ENCODE measurements at regions not wholly inside any gene's neighbourhood (a gene's known extent, or its start where the extent isn't known, plus 50 kb on each side); places are given as distances from the start of the nearest gene placed in this dataset.
"Not testable (repeated sequence)": the region's sequence is repeated elsewhere in the genome, so short reads cannot be mapped to it uniquely, and the experiment has no call there.

GRCh38 chr2:174673440-174673839 is 75.8 kb upstream of the WIPF1 start:
- Histone ChIP-seq H3K27ac (ENCODE audit: low read depth in 1 of 2, low read length in 1 of 2) (no peak overlapping the region), H3K4me1 (ENCODE audit: control insufficient read depth in 2 of 2, insufficient read depth in 2 of 2, low read length in 2 of 2) (peaks cover 13 to 24% of the 10 kb centered on the region in 2 donors), H3K9me3 (ENCODE audit: control insufficient read depth in 2 of 2, insufficient read depth in 1 of 2, low read length in 1 of 2) (peaks cover 0 to 8% of the 10 kb centered on the region in 2 donors), H3K36me3 (ENCODE audit: control insufficient read depth in 2 of 2, insufficient read depth in 2 of 2, low read length in 1 of 2) (peaks cover 8 to 10% of the 10 kb centered on the region in 2 donors), H3K4me3 (ENCODE audit: low read length in 2 of 2) (no peak overlapping the region), H3K27me3 (ENCODE audit: control insufficient read depth in 2 of 2, insufficient read depth in 1 of 2, low read length in 1 of 2) (no peaks in the 10 kb centered on the region)
- 97% methylated on average over 7 of the region's 7 CpGs for WGBS
- no peak for DNase-seq (ENCODE audit: low read depth in 6 of 9, low spot score in 9 of 9)

DNA sequence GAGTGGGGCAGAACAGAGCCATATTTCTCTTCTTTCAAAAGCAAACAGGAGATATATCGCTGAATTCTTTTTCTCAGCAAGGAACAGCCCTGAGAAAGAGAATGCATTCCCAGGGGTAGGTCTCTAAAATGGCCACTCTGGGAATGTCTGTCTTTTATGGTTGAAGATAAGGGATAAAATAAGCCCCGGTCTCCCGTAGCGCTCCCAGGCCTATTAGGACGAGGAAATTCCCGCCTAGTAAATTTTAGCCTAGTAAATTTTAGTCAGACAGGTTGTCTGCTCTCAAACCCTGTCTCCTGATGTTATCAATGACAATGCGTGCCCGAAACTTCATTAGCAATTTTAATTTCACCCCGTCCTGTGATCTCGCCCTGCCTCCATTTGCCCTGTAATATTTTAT is 73.9 kb upstream of the WIPF1 start:
- H3K4me3 ChIP-seq (ENCODE audit: low read length in 2 of 2) = not testable (repeated sequence)

GRCh38 chr2:174670446-174670845 is 72.8 kb upstream of the WIPF1 start:
- peaks cover 15 to 26% of the 10 kb centered on the region in 2 donors for H3K4me1 ChIP-seq (ENCODE audit: control insufficient read depth in 2 of 2, insufficient read depth in 2 of 2, low read length in 2 of 2)
- H3K36me3 ChIP-seq (ENCODE audit: control insufficient read depth in 2 of 2, insufficient read depth in 2 of 2, low read length in 1 of 2) = peaks cover 8% of the 10 kb centered on the region in 2 donors
- DNase-seq (ENCODE audit: low read depth in 6 of 9, low spot score in 9 of 9) = no peak
- H3K27ac ChIP-seq (ENCODE audit: low read depth in 1 of 2, low read length in 1 of 2) = no peak overlapping the region
- H3K4me3 ChIP-seq (ENCODE audit: low read length in 2 of 2) = no peak overlapping the region
- WGBS = 96% methylated on average over 4 of the region's 4 CpGs
- peaks cover 0 to 8% of the 10 kb centered on the region in 2 donors for H3K9me3 ChIP-seq (ENCODE audit: control insufficient read depth in 2 of 2, insufficient read depth in 1 of 2, low read length in 1 of 2)
- no peaks in the 10 kb centered on the region for H3K27me3 ChIP-seq (ENCODE audit: control insufficient read depth in 2 of 2, insufficient read depth in 1 of 2, low read length in 1 of 2)

More for the DNA sequence above, 73.9 kb upstream of the WIPF1 start:
- DNase-seq (ENCODE audit: low read depth in 6 of 9, low spot score in 9 of 9); H3K36me3 ChIP-seq (ENCODE audit: control insufficient read depth in 2 of 2, insufficient read depth in 2 of 2, low read length in 1 of 2); H3K9me3 ChIP-seq (ENCODE audit: control insufficient read depth in 2 of 2, insufficient read depth in 1 of 2, low read length in 1 of 2); H3K27me3 ChIP-seq (ENCODE audit: control insufficient read depth in 2 of 2, insufficient read depth in 1 of 2, low read length in 1 of 2); H3K27ac ChIP-seq (ENCODE audit: low read depth in 1 of 2, low read length in 1 of 2): not testable (repeated sequence)
- H3K4me1 ChIP-seq (ENCODE audit: control insufficient read depth in 2 of 2, insufficient read depth in 2 of 2, low read length in 2 of 2) = peaks cover 19 to 31% of the 10 kb centered on the region in 2 donors
- 99% methylated on average over 10 of the region's 10 CpGs for WGBS

DNA sequence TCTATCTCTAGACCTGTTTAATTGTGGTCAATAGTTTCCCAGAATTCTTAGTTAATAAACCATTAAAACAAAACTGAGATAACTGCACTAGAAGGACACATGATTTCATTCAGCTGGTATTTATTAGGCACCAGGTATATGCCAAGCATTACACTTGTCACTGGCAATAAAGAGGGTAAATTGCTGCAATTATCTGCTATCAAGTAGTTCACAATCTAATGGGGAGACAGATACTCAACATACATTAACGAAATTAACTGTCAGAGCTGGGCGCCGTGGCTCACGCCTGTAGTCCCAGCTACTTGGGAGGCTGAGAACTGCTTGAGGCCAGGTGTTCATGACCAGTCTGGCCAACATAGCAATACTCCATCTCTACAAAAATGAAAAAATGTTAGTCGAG is 71.7 kb upstream of the WIPF1 start:
- no peak overlapping the region for H3K27ac ChIP-seq (ENCODE audit: low read depth in 1 of 2, low read length in 1 of 2)
- whole genome bisulfite sequencing = 95% methylated on average over 5 of the region's 5 CpGs

GRCh38 chr2:174668075-174668474 is 70.5 kb upstream of the WIPF1 start:
- Histone ChIP-seq H3K27ac (ENCODE audit: low read depth in 1 of 2, low read length in 1 of 2) (no peak overlapping the region), H3K4me1 (ENCODE audit: control insufficient read depth in 2 of 2, insufficient read depth in 2 of 2, low read length in 2 of 2) (peaks cover 14 to 27% of the 10 kb centered on the region in 2 donors), H3K4me3 (ENCODE audit: low read length in 2 of 2) (no peak overlapping the region), H3K9me3 (ENCODE audit: control insufficient read depth in 2 of 2, insufficient read depth in 1 of 2, low read length in 1 of 2) (peaks cover 0 to 8% of the 10 kb centered on the region in 2 donors), H3K36me3 (ENCODE audit: control insufficient read depth in 2 of 2, insufficient read depth in 2 of 2, low read length in 1 of 2) (peaks cover 3 to 7% of the 10 kb centered on the region in 2 donors), H3K27me3 (ENCODE audit: control insufficient read depth in 2 of 2, insufficient read depth in 1 of 2, low read length in 1 of 2) (no peaks in the 10 kb centered on the region)
- no peak for DNase-seq (ENCODE audit: low read depth in 6 of 9, low spot score in 9 of 9)
- WGBS = 87% methylated on average over 7 of the region's 7 CpGs

More for the DNA sequence above, 71.7 kb upstream of the WIPF1 start:
- no peak overlapping the region for H3K4me3 ChIP-seq (ENCODE audit: low read length in 2 of 2)
- peaks cover 8% of the 10 kb centered on the region in 2 donors for H3K36me3 ChIP-seq (ENCODE audit: control insufficient read depth in 2 of 2, insufficient read depth in 2 of 2, low read length in 1 of 2)
- H3K27me3 ChIP-seq (ENCODE audit: control insufficient read depth in 2 of 2, insufficient read depth in 1 of 2, low read length in 1 of 2) = no peaks in the 10 kb centered on the region
- H3K4me1 ChIP-seq (ENCODE audit: control insufficient read depth in 2 of 2, insufficient read depth in 2 of 2, low read length in 2 of 2) = peaks cover 12 to 24% of the 10 kb centered on the region in 2 donors
- peaks cover 0 to 8% of the 10 kb centered on the region in 2 donors for H3K9me3 ChIP-seq (ENCODE audit: control insufficient read depth in 2 of 2, insufficient read depth in 1 of 2, low read length in 1 of 2)
- DNase-seq (ENCODE audit: low read depth in 6 of 9, low spot score in 9 of 9) = no peak

GRCh38 chr2:174667250-174667860 is 69.8 kb upstream of the WIPF1 start:
- H3K4me1 ChIP-seq (ENCODE audit: control insufficient read depth in 2 of 2, insufficient read depth in 2 of 2, low read length in 2 of 2) = peaks cover 14 to 27% of the 10 kb centered on the region in 2 donors
- WGBS = 24% methylated on average over 6 of the region's 6 CpGs
- peak in 1 of 9 donors; percentile 26 for DNase-seq (ENCODE audit: low read depth in 6 of 9, low spot score in 9 of 9)

GRCh38 chr2:174666845-174667244 is 69.2 kb upstream of the WIPF1 start:
- DNase-seq (ENCODE audit: low read depth in 6 of 9, low spot score in 9 of 9) = no peak
- Histone ChIP-seq H3K27ac (ENCODE audit: low read depth in 1 of 2, low read length in 1 of 2) (peak overlapping the region in 1 of 2 donors; percentile 40), H3K4me3 (ENCODE audit: low read length in 2 of 2) (no peak overlapping the region), H3K9me3 (ENCODE audit: control insufficient read depth in 2 of 2, insufficient read depth in 1 of 2, low read length in 1 of 2) (peaks cover 0 to 4% of the 10 kb centered on the region in 2 donors), H3K36me3 (ENCODE audit: control insufficient read depth in 2 of 2, insufficient read depth in 2 of 2, low read length in 1 of 2) (no peaks in the 10 kb centered on the region), H3K4me1 (ENCODE audit: control insufficient read depth in 2 of 2, insufficient read depth in 2 of 2, low read length in 2 of 2) (peaks cover 14 to 27% of the 10 kb centered on the region in 2 donors), H3K27me3 (ENCODE audit: control insufficient read depth in 2 of 2, insufficient read depth in 1 of 2, low read length in 1 of 2) (no peaks in the 10 kb centered on the region)
- WGBS = 76% methylated on average over 5 of the region's 5 CpGs

More at GRCh38 chr2:174667250-174667860, 69.8 kb upstream of the WIPF1 start:
- Histone ChIP-seq H3K36me3 (ENCODE audit: control insufficient read depth in 2 of 2, insufficient read depth in 2 of 2, low read length in 1 of 2) (peaks cover 0 to under 1% of the 10 kb centered on the region in 2 donors), H3K27me3 (ENCODE audit: control insufficient read depth in 2 of 2, insufficient read depth in 1 of 2, low read length in 1 of 2) (no peaks in the 10 kb centered on the region), H3K9me3 (ENCODE audit: control insufficient read depth in 2 of 2, insufficient read depth in 1 of 2, low read length in 1 of 2) (peaks cover 0 to 4% of the 10 kb centered on the region in 2 donors), H3K27ac (ENCODE audit: low read depth in 1 of 2, low read length in 1 of 2) (peak overlapping the region in 1 of 2 donors; percentile 40), H3K4me3 (ENCODE audit: low read length in 2 of 2) (no peak overlapping the region)

DNA sequence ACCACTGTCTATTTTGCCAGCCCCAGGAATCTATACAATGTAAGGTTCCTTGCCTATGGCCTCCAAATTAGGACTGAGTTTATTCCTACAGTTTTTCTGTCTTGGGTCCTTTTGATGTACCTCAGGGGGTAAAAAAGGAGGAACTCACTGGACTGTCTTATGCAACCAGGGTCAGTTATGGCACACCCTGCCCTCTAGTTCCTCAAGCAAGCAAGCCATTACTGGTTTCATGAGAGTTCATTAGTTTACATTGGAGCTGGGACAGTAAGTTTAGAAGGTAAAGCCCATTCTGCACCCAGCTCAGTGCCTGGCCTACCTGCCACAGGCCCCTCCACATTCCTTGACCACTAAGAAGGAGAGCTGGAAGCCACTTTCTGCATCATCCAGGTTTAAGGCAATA is 68.7 kb upstream of the WIPF1 start:
- Histone ChIP-seq H3K4me1 (ENCODE audit: control insufficient read depth in 2 of 2, insufficient read depth in 2 of 2, low read length in 2 of 2) (peaks cover 14 to 27% of the 10 kb centered on the region in 2 donors), H3K27me3 (ENCODE audit: control insufficient read depth in 2 of 2, insufficient read depth in 1 of 2, low read length in 1 of 2) (no peaks in the 10 kb centered on the region), H3K27ac (ENCODE audit: low read depth in 1 of 2, low read length in 1 of 2) (no peak overlapping the region), H3K36me3 (ENCODE audit: control insufficient read depth in 2 of 2, insufficient read depth in 2 of 2, low read length in 1 of 2) (no peaks in the 10 kb centered on the region), H3K9me3 (ENCODE audit: control insufficient read depth in 2 of 2, insufficient read depth in 1 of 2, low read length in 1 of 2) (no peaks in the 10 kb centered on the region), H3K4me3 (ENCODE audit: low read length in 2 of 2) (no peak overlapping the region)
- DNase-seq (ENCODE audit: low read depth in 6 of 9, low spot score in 9 of 9) = no peak

DNA sequence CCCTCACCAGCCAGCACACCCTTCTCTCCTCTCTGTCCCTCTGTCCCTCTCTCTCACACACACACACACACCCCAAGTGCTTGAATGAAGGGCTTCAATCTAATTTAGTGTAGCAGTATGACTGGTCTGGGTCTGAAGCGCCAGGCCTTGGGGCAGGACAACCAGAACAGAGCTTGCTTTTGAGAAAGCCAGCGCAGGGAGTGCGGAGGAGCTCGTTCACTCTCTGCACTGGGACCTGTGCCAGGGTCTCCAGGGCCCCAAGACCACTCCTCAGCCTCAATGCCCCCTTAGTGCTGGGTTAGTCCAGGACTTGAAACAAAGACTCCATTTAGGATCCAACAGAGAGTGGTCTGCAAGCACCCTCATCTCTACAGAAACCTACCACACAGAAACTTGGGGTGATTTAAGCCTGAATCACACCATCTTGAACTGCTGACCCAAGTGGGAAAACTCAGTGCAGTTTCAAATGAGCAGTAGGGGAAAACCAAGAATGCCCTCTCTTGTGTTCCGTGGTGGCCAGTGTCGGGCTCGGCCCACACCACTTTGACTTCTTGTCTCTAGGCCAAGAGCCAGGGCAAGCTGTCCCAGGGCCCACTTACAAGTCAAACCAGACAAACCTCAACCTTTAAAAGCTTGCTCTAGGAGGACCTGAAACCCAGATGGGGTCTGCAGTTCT is 66.6 kb upstream of the WIPF1 start:
- no peaks in the 10 kb centered on the region for H3K9me3 ChIP-seq (ENCODE audit: control insufficient read depth in 2 of 2, insufficient read depth in 1 of 2, low read length in 1 of 2)
- WGBS = 97% methylated on average over 7 of the region's 7 CpGs
- no peaks in the 10 kb centered on the region for H3K27me3 ChIP-seq (ENCODE audit: control insufficient read depth in 2 of 2, insufficient read depth in 1 of 2, low read length in 1 of 2)
- no peak for DNase-seq (ENCODE audit: low read depth in 6 of 9, low spot score in 9 of 9)
- H3K4me1 ChIP-seq (ENCODE audit: control insufficient read depth in 2 of 2, insufficient read depth in 2 of 2, low read length in 2 of 2) = peaks cover 14 to 27% of the 10 kb centered on the region in 2 donors
- H3K36me3 ChIP-seq (ENCODE audit: control insufficient read depth in 2 of 2, insufficient read depth in 2 of 2, low read length in 1 of 2) = no peaks in the 10 kb centered on the region
- H3K27ac ChIP-seq (ENCODE audit: low read depth in 1 of 2, low read length in 1 of 2) = no peak overlapping the region
- H3K4me3 ChIP-seq (ENCODE audit: low read length in 2 of 2) = no peak overlapping the region
